H1 (cell line): ENCODE measurements at regions not wholly inside any gene's neighbourhood (a gene's known extent, or its start where the extent isn't known, plus 50 kb on each side); places are given as distances from the start of the nearest gene placed in this dataset.

ENCODE experiments used
- CTCF ChIA-PET: fragments of 300-600 bp; sonication (Branson Sonifier 250); formaldehyde crosslinking; loops from one replicate; lab custom pipeline; 2021; ENCODE audit not compliant: partially characterized antibody; lab: Charles Lee
- POLR2A ChIA-PET: fragments of 300-600 bp; sonication (Branson Sonifier 250); formaldehyde crosslinking; loops from one replicate; lab custom pipeline; 2021; ENCODE audit warnings: inconsistent platforms; ENCODE audit not compliant: partially characterized antibody; lab: Charles Lee
- DNase-seq, 2 experiments: peaks; one replicate each; pipeline versions ENCODE4 v3.0.0 to v3.0.0-alpha.2; 2010 to 2022; ENCODE audit warnings: low spot score in 2 of 2, low read depth in 1 of 2, mixed read lengths in 1 of 2
- FAIRE-seq: peaks from 2 replicates; lab custom pipeline; 2011; peaks lifted over from hg19 to GRCh38; lab: Jason Lieb, UNC
- H2AFZ ChIP-seq: 2 replicates; pipeline ENCODE4 v1.8.1; 2012; ENCODE audit warnings: low read length, inconsistent platforms
- H2AK5ac ChIP-seq: 2 replicates; pipeline ENCODE4 v1.6.1; 2013; ENCODE audit warnings: low read depth, low read length
- H2BK120ac ChIP-seq: replicated peaks from 2 replicates; pipeline ENCODE3; 2013; ENCODE audit warnings: low read depth, low read length, inconsistent platforms
- H2BK12ac ChIP-seq: 2 replicates; pipeline ENCODE4 v1.6.1; 2013; ENCODE audit warnings: low read depth, low read length
- H2BK15ac ChIP-seq: 2 replicates; pipeline ENCODE4 v1.6.1; 2013; ENCODE audit warnings: low read length
- H2BK20ac ChIP-seq: 2 replicates; pipeline ENCODE4 v1.6.1; 2013; ENCODE audit warnings: low read length
- H2BK5ac ChIP-seq: 2 replicates; pipeline ENCODE4 v1.6.1; 2013; ENCODE audit warnings: low read depth, low read length
- H3K14ac ChIP-seq: 2 replicates; pipeline ENCODE4 v1.6.1; 2013; ENCODE audit warnings: inconsistent platforms; ENCODE audit not compliant: insufficient read length
- H3K18ac ChIP-seq: 2 replicates; pipeline ENCODE4 v1.6.1; 2013; ENCODE audit warnings: low read length; ENCODE audit errors: extremely low read depth
- H3K23ac ChIP-seq: 2 replicates; pipeline ENCODE4 v1.6.1; 2013; ENCODE audit warnings: inconsistent platforms; ENCODE audit not compliant: insufficient read length
- H3K23me2 ChIP-seq: 2 replicates; pipeline ENCODE4 v1.6.1; 2013; ENCODE audit warnings: low read depth, low read length
- H3K27ac ChIP-seq: 2 replicates; pipeline ENCODE4 v1.6.1; 2011; ENCODE audit warnings: low read depth, low read length, inconsistent platforms
- H3K27me3 ChIP-seq, 4 experiments: replicated peaks in 1 of 4; 1 replicate in 1 of 4; 2 replicates in 3 of 4; pipeline versions ENCODE4 v1.6.1 to v1.8.1; 2011 to 2013; ENCODE audit warnings: low read length in 3 of 4, mild to moderate bottlenecking in 3 of 4, inconsistent platforms in 2 of 4, mixed read lengths in 2 of 4, moderate library complexity in 1 of 4; ENCODE audit not compliant: control insufficient read depth in 3 of 4, insufficient read depth in 3 of 4; ENCODE audit errors: extremely low read depth in 1 of 4
- H3K36me3 ChIP-seq, 4 experiments: 2 replicates each; pipeline versions ENCODE4 v1.6.1 to v1.8.1; 2011 to 2013; ENCODE audit warnings: mild to moderate bottlenecking in 4 of 4, low read length in 3 of 4, moderate library complexity in 2 of 4, control low read depth in 1 of 4, inconsistent platforms in 1 of 4; ENCODE audit not compliant: insufficient read depth in 4 of 4, control insufficient read depth in 2 of 4
- H3K4ac ChIP-seq: replicated peaks from 2 replicates; pipeline ENCODE3; 2013; ENCODE audit warnings: low read length, low read depth, mixed read lengths, inconsistent platforms; ENCODE audit not compliant: insufficient read length
- H3K4me1 ChIP-seq, 4 experiments: replicated peaks in 1 of 4; 1 replicate in 1 of 4; 2 replicates in 3 of 4; pipeline versions ENCODE4 v1.6.1 to v1.8.1; 2011 to 2013; ENCODE audit warnings: low read length in 3 of 4, inconsistent platforms in 2 of 4, mixed read lengths in 1 of 4; ENCODE audit not compliant: insufficient read depth in 4 of 4, control insufficient read depth in 3 of 4
- H3K4me2 ChIP-seq, 2 experiments: 2 replicates each; pipeline versions ENCODE4 v1.6.1 to v1.8.1; 2011 to 2013; ENCODE audit warnings: low read depth in 2 of 2, low read length in 2 of 2, control low read depth in 1 of 2, inconsistent platforms in 1 of 2, mild to moderate bottlenecking in 1 of 2; ENCODE audit not compliant: insufficient read depth in 1 of 2
- H3K4me3 ChIP-seq, 4 experiments: fragments of 200-600, 300-600 bp in 1 of 4; sonication (generic), shearing (Covaris generic), sonication (Bioruptor Twin) in 1 of 4; 2 replicates each; pipeline versions ENCODE4 v1.5.1 to v1.8.1; 2011 to 2016; ENCODE audit warnings: low read length in 4 of 4, low read depth in 3 of 4, control low read depth in 2 of 4, inconsistent platforms in 2 of 4, mild to moderate bottlenecking in 2 of 4, mixed read lengths in 1 of 4, moderate library complexity in 1 of 4; ENCODE audit not compliant: insufficient read depth in 2 of 4; ENCODE audit errors: extremely low read depth in 1 of 4
- H3K56ac ChIP-seq: replicated peaks from 2 replicates; pipeline ENCODE3; 2013; ENCODE audit warnings: low read depth, mild to moderate bottlenecking, mixed read lengths, low read length, inconsistent platforms; ENCODE audit not compliant: insufficient read length
- H3K79me1 ChIP-seq: 2 replicates; pipeline ENCODE4 v1.6.1; 2013; ENCODE audit warnings: low read depth, low read length, control low read depth
- H3K79me2 ChIP-seq, 2 experiments: 2 replicates each; pipeline versions ENCODE4 v1.6.1 to v1.8.1; 2012 to 2013; ENCODE audit warnings: low read length in 2 of 2, mild to moderate bottlenecking in 2 of 2, inconsistent platforms in 1 of 2; ENCODE audit not compliant: insufficient read depth in 2 of 2, control insufficient read depth in 1 of 2
- H3K9ac ChIP-seq, 4 experiments: replicated peaks in 1 of 4; 1 replicate in 1 of 4; 2 replicates in 3 of 4; pipeline versions ENCODE4 v1.6.1 to v1.8.1; 2011 to 2013; ENCODE audit warnings: low read depth in 3 of 4, low read length in 3 of 4, control low read depth in 2 of 4, mild to moderate bottlenecking in 2 of 4, moderate library complexity in 2 of 4, inconsistent platforms in 1 of 4; ENCODE audit errors: extremely low read depth in 1 of 4
- H3K9me3 ChIP-seq, 2 experiments: 2 replicates each; pipeline versions ENCODE4 v1.6.1 to v1.8.1; 2012 to 2013; ENCODE audit warnings: mild to moderate bottlenecking in 2 of 2, moderate library complexity in 2 of 2, control low read depth in 1 of 2, inconsistent platforms in 1 of 2, low read depth in 1 of 2, low read length in 1 of 2, mixed read lengths in 1 of 2; ENCODE audit not compliant: insufficient read depth in 2 of 2
- H4K20me1 ChIP-seq, 2 experiments: replicated peaks in 1 of 2; 2 replicates each; pipeline versions ENCODE3 to v1.8.1; 2011 to 2013; ENCODE audit warnings: inconsistent platforms in 2 of 2, low read length in 2 of 2, mild to moderate bottlenecking in 1 of 2; ENCODE audit not compliant: insufficient read depth in 2 of 2, control insufficient read depth in 1 of 2
- H4K5ac ChIP-seq: 2 replicates; pipeline ENCODE4 v1.6.1; 2013; ENCODE audit warnings: low read length, low read depth, mixed read lengths, inconsistent platforms; ENCODE audit not compliant: insufficient read length
- H4K8ac ChIP-seq: 2 replicates; pipeline ENCODE4 v1.8.0; 2013; ENCODE audit warnings: mild to moderate bottlenecking, moderate library complexity, low read length, inconsistent platforms; ENCODE audit not compliant: insufficient read depth; ENCODE audit errors: extremely low read depth
- H4K91ac ChIP-seq: replicated peaks from 2 replicates; pipeline ENCODE3; 2013; ENCODE audit warnings: low read length, mixed read lengths, inconsistent platforms; ENCODE audit not compliant: insufficient read length
- RXRA ChIP-seq: IDR thresholded peaks from 2 replicates; pipeline ENCODE4 v1.6.1; 2011; ENCODE audit warnings: low read depth, mild to moderate bottlenecking, low read length, moderate library complexity; ENCODE audit not compliant: insufficient read depth
- SIRT6 ChIP-seq: IDR thresholded peaks from one replicate; pipeline ENCODE4 v1.7.1; 2012; ENCODE audit warnings: low read length, inconsistent platforms
- SUZ12 ChIP-seq: fragments of 200-600 bp; sonication (generic); IDR thresholded peaks from 2 replicates; pipeline ENCODE4 v1.6.1; 2012; ENCODE audit warnings: mild to moderate bottlenecking, inconsistent platforms, low read length, moderate library complexity, mixed read lengths
- WGBS, 2 experiments: shearing (Covaris generic) in 1 of 2; methylation state at CpG; one replicate each; pipeline versions ENCODE4 v1.1.6 to v1.1.7; 2013 to 2015; ENCODE audit warnings: low lambda C conversion rate in 2 of 2, mixed read lengths in 2 of 2, inconsistent platforms in 1 of 2, low coverage in 1 of 2, missing lambda C conversion rate in 1 of 2; ENCODE audit not compliant: insufficient replicate concordance in 2 of 2, insufficient coverage in 1 of 2, insufficient read length in 1 of 2; ENCODE audit errors: extremely low coverage in 1 of 2, missing lambda C conversion rate in 1 of 2; 5-methylcytosine and 5-hydroxymethylcytosine counted together
- TF ChIP-seq, protein P1 (sequence below): IDR thresholded peaks from 2 replicates; pipeline ENCODE4 v1.6.1; 2012; ENCODE audit warnings: low read length, inconsistent platforms

DNA sequence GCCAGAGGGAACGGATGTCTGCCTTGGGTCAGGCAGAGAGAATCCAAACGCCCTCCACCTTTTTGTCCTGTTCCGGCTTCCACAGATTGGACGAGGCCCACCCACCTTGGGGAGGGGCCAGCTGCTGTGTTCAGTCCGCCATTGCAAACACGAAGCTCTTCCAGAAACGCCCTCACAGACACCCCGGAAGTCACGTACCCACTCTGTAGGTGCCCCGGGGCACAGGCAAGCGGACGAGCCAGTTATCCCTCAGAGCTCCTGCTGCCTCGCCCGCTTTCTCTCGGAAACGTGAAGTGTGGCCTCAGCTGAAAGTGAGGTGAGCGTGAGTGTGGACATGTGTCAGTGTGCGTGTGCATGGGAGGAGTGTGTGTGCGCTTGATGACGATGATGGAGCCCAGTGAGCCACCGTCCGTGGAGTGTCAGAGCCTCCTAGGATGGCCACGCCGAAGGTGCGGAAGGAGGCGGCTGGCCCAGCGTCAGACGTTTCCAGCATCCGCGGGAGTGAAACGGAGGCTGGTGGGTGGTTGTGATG, 869.2 kb downstream of the TBC1D22A start:
- Histone ChIP-seq H3K9me3 (peaks cover 0 to 4% of the 10 kb centered on the region in 2 experiments; a peak in 1 of 4 replicates), H2AK5ac (no peak overlapping the region), H3K9ac (no peak overlapping the region), H3K79me1 (no peaks in the 10 kb centered on the region), H3K4me3 (no peak overlapping the region), H2AFZ (no peak overlapping the region), H3K27me3 (no peaks in the 10 kb centered on the region), H3K18ac (no peak overlapping the region), H3K56ac (no peak overlapping the region), H4K91ac (peak overlapping the region; percentile 86), H3K4me1 (no peaks in the 10 kb centered on the region), H3K4ac (no peak overlapping the region), H3K79me2 (no peaks in the 10 kb centered on the region), H4K5ac (no peak overlapping the region), H3K23ac (no peak overlapping the region), H3K14ac (no peak overlapping the region), H2BK20ac (no peak overlapping the region), H3K27ac (no peak overlapping the region), H2BK15ac (no peak overlapping the region), H4K8ac (peak overlapping the region; percentile 32; the same call in 1 of the 2 replicates), H3K23me2 (peaks cover 9% of the 10 kb centered on the region; the same call in 1 of the 2 replicates), H4K20me1 (peaks cover 0 to 5% of the 10 kb centered on the region in 2 experiments), H2BK120ac (no peak overlapping the region), H3K4me2 (no peak overlapping the region), H2BK5ac (no peak overlapping the region), H2BK12ac (no peak overlapping the region), H3K36me3 (no peaks in the 10 kb centered on the region)
- DNase-seq: no peak
- WGBS, 2 experiments: 95% methylated on average over 31 of the region's 31 CpGs; no CpG with 5 or more reads in 1 of the 2 experiments
- ChIA-PET POLR2A (no interaction called here), CTCF (interaction anchor here (0.6 to 2.1 kb wide), 4 partner anchors 128 to 877 kb away, joined by 3 to 5 read pairs (median 4); no protein-coding TSS in a partner anchor)
- no peak for FAIRE-seq
- TF ChIP-seq SUZ12: no peak
- TF ChIP-seq, protein P1, sequence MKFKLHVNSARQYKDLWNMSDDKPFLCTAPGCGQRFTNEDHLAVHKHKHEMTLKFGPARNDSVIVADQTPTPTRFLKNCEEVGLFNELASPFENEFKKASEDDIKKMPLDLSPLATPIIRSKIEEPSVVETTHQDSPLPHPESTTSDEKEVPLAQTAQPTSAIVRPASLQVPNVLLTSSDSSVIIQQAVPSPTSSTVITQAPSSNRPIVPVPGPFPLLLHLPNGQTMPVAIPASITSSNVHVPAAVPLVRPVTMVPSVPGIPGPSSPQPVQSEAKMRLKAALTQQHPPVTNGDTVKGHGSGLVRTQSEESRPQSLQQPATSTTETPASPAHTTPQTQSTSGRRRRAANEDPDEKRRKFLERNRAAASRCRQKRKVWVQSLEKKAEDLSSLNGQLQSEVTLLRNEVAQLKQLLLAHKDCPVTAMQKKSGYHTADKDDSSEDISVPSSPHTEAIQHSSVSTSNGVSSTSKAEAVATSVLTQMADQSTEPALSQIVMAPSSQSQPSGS: no peak
- TF ChIP-seq SIRT6: no peak
- TF ChIP-seq RXRA: no peak
